Activated T-cell treated with anti-CD3 and anti-CD28 coated beads, Interleukin-2, amount 50 U/mL, for 4 hours (primary cell): ENCODE measurements at regions not wholly inside any gene's neighbourhood (a gene's known extent, or its start where the extent isn't known, plus 50 kb on each side); places are given as distances from the start of the nearest gene placed in this dataset.

Source experiments
- ATAC-seq, 2 donors: fragments of 200-7000 bp; cut with Tn5 transposase; one replicate each; pipeline ENCODE4 v1.10.0; 2021
- DNase-seq: peaks from one replicate; pipeline ENCODE4 v3.0.0-alpha.2; 2020
- H3K27me3 Mint-ChIP-seq: one replicate; pipeline ENCODE4 v1.8.0; 2021; ENCODE audit warnings: low read depth, mixed read lengths
- H3K36me3 Mint-ChIP-seq: one replicate; pipeline ENCODE4 v1.8.0; 2022; ENCODE audit warnings: mixed read lengths; ENCODE audit not compliant: insufficient read depth
- H3K4me1 Mint-ChIP-seq: one replicate; pipeline ENCODE4 v1.8.0; 2021; ENCODE audit warnings: low read depth, mixed read lengths
- H3K4me3 Mint-ChIP-seq: one replicate; pipeline ENCODE4 v1.8.0; 2021; ENCODE audit warnings: mild to moderate bottlenecking, moderate library complexity, mixed read lengths
- H3K9me3 Mint-ChIP-seq: one replicate; pipeline ENCODE4 v1.8.0; 2021; ENCODE audit warnings: mixed read lengths

GRCh38 chr7:132733860-132734259, 157.6 kb upstream of the PLXNA4 start:
- no peak overlapping the region for H3K4me3 Mint-ChIP-seq
- H3K9me3 Mint-ChIP-seq: no peaks in the 10 kb centered on the region
- DNase-seq (no peak), ATAC-seq (no peak)
- peaks cover 6% of the 10 kb centered on the region for H3K27me3 Mint-ChIP-seq
- no peaks in the 10 kb centered on the region for H3K36me3 Mint-ChIP-seq
- H3K4me1 Mint-ChIP-seq: no peaks in the 10 kb centered on the region

- no peaks in the 10 kb centered on the region for H3K4me1 Mint-ChIP-seq
- no peak for ATAC-seq
- no peak overlapping the region for H3K4me3 Mint-ChIP-seq
- DNase-seq: no peak
- no peaks in the 10 kb centered on the region for H3K9me3 Mint-ChIP-seq
- H3K36me3 Mint-ChIP-seq: no peaks in the 10 kb centered on the region
- peaks cover 4% of the 10 kb centered on the region for H3K27me3 Mint-ChIP-seq
Observed at GRCh38 chr7:132732321-132732865, 156.1 kb upstream of the PLXNA4 start.

- ATAC-seq (no peak), DNase-seq (no peak)
- H3K4me1 Mint-ChIP-seq: no peaks in the 10 kb centered on the region
- H3K27me3 Mint-ChIP-seq: peaks cover 4% of the 10 kb centered on the region
- H3K36me3 Mint-ChIP-seq: no peaks in the 10 kb centered on the region
- H3K9me3 Mint-ChIP-seq: no peaks in the 10 kb centered on the region
- no peak overlapping the region for H3K4me3 Mint-ChIP-seq
Observed at GRCh38 chr7:132730105-132730504, 153.8 kb upstream of the PLXNA4 start.

GRCh38 chr7:132723506-132724081, 147.3 kb upstream of the PLXNA4 start:
- Mint-ChIP-seq H3K36me3 (no peaks in the 10 kb centered on the region), H3K9me3 (peaks cover 11% of the 10 kb centered on the region), H3K4me1 (no peaks in the 10 kb centered on the region), H3K4me3 (no peak overlapping the region), H3K27me3 (peaks cover 5% of the 10 kb centered on the region)
- ATAC-seq (no peak), DNase-seq (no peak)

- DNase-seq (no peak), ATAC-seq (no peak)
- Mint-ChIP-seq H3K4me1 (no peaks in the 10 kb centered on the region), H3K27me3 (peaks cover 5% of the 10 kb centered on the region), H3K9me3 (peaks cover 11% of the 10 kb centered on the region), H3K36me3 (no peaks in the 10 kb centered on the region), H3K4me3 (no peak overlapping the region)
Observed at GRCh38 chr7:132720835-132721234, 144.6 kb upstream of the PLXNA4 start.

- Mint-ChIP-seq H3K36me3 (no peaks in the 10 kb centered on the region), H3K4me3 (no peak overlapping the region), H3K4me1 (no peaks in the 10 kb centered on the region), H3K9me3 (peaks cover 2% of the 10 kb centered on the region), H3K27me3 (no peaks in the 10 kb centered on the region)
- DNase-seq (no peak), ATAC-seq (no peak)
Observed at GRCh38 chr7:132713893-132714292, 137.6 kb upstream of the PLXNA4 start.

GRCh38 chr7:132709971-132710567, 133.8 kb upstream of the PLXNA4 start:
- Mint-ChIP-seq H3K36me3 (no peaks in the 10 kb centered on the region), H3K9me3 (no peaks in the 10 kb centered on the region)

GRCh38 chr7:132708470-132708869, 132.2 kb upstream of the PLXNA4 start:
- Mint-ChIP-seq H3K4me3 (no peak overlapping the region), H3K9me3 (no peaks in the 10 kb centered on the region), H3K36me3 (no peaks in the 10 kb centered on the region), H3K27me3 (no peaks in the 10 kb centered on the region), H3K4me1 (no peaks in the 10 kb centered on the region)
- ATAC-seq: no peak
- no peak for DNase-seq

More at GRCh38 chr7:132709971-132710567, 133.8 kb upstream of the PLXNA4 start:
- no peaks in the 10 kb centered on the region for H3K4me1 Mint-ChIP-seq
- ATAC-seq (no peak), DNase-seq (no peak)
- H3K4me3 Mint-ChIP-seq: no peak overlapping the region
- H3K27me3 Mint-ChIP-seq: no peaks in the 10 kb centered on the region

- Mint-ChIP-seq H3K36me3 (no peaks in the 10 kb centered on the region), H3K4me3 (no peak overlapping the region), H3K4me1 (no peaks in the 10 kb centered on the region), H3K9me3 (peaks cover 5% of the 10 kb centered on the region), H3K27me3 (no peaks in the 10 kb centered on the region)
- no peak for DNase-seq
- ATAC-seq: no peak
Observed at GRCh38 chr7:132705146-132705545, 128.9 kb upstream of the PLXNA4 start.

- H3K4me3 Mint-ChIP-seq: no peak overlapping the region
- peaks cover 5% of the 10 kb centered on the region for H3K9me3 Mint-ChIP-seq
- no peak for DNase-seq
- no peaks in the 10 kb centered on the region for H3K27me3 Mint-ChIP-seq
- H3K4me1 Mint-ChIP-seq: no peaks in the 10 kb centered on the region
- no peaks in the 10 kb centered on the region for H3K36me3 Mint-ChIP-seq
- ATAC-seq: no peak
Observed at GRCh38 chr7:132703742-132704141, 127.5 kb upstream of the PLXNA4 start.

- no peak for ATAC-seq
- DNase-seq: no peak
- H3K27me3 Mint-ChIP-seq: no peaks in the 10 kb centered on the region
- no peaks in the 10 kb centered on the region for H3K36me3 Mint-ChIP-seq
- no peak overlapping the region for H3K4me3 Mint-ChIP-seq
- H3K9me3 Mint-ChIP-seq: peaks cover 5% of the 10 kb centered on the region
- no peaks in the 10 kb centered on the region for H3K4me1 Mint-ChIP-seq
Observed at GRCh38 chr7:132697003-132697402, 120.7 kb upstream of the PLXNA4 start.

GRCh38 chr7:132696332-132696731, 120.1 kb upstream of the PLXNA4 start:
- no peaks in the 10 kb centered on the region for H3K36me3 Mint-ChIP-seq
- H3K9me3 Mint-ChIP-seq: no peaks in the 10 kb centered on the region
- H3K4me3 Mint-ChIP-seq: no peak overlapping the region
- no peaks in the 10 kb centered on the region for H3K27me3 Mint-ChIP-seq
- DNase-seq (no peak), ATAC-seq (no peak)
- H3K4me1 Mint-ChIP-seq: no peaks in the 10 kb centered on the region

GRCh38 chr7:132691201-132691600, 114.9 kb upstream of the PLXNA4 start:
- no peak overlapping the region for H3K4me3 Mint-ChIP-seq
- ATAC-seq: no peak
- DNase-seq: no peak
- H3K36me3 Mint-ChIP-seq: no peaks in the 10 kb centered on the region
- no peaks in the 10 kb centered on the region for H3K4me1 Mint-ChIP-seq
- H3K9me3 Mint-ChIP-seq: no peaks in the 10 kb centered on the region
- no peaks in the 10 kb centered on the region for H3K27me3 Mint-ChIP-seq

- Mint-ChIP-seq H3K36me3 (no peaks in the 10 kb centered on the region), H3K9me3 (no peaks in the 10 kb centered on the region), H3K27me3 (no peaks in the 10 kb centered on the region), H3K4me1 (no peaks in the 10 kb centered on the region), H3K4me3 (no peak overlapping the region)
- no peak for ATAC-seq
- no peak for DNase-seq
Observed at GRCh38 chr7:132690174-132690573, 113.9 kb upstream of the PLXNA4 start.

- no peak for ATAC-seq
Observed at GRCh38 chr7:132687981-132688383, 111.7 kb upstream of the PLXNA4 start.

More at GRCh38 chr7:132687981-132688383, 111.7 kb upstream of the PLXNA4 start:
- Mint-ChIP-seq H3K4me3 (no peak overlapping the region), H3K9me3 (no peaks in the 10 kb centered on the region), H3K4me1 (no peaks in the 10 kb centered on the region), H3K36me3 (no peaks in the 10 kb centered on the region), H3K27me3 (no peaks in the 10 kb centered on the region)
- no peak for DNase-seq
